Kidney (tissue), 13 donors: ENCODE measurements at regions not wholly inside any gene's neighbourhood (a gene's known extent, or its start where the extent isn't known, plus 50 kb on each side); places are given as distances from the start of the nearest gene placed in this dataset.

Experiments
- DNase-seq, 5 donors: peaks; one replicate each; pipeline ENCODE4 v3.0.0-alpha.2; 2013 to 2020
- FAIRE-seq: peaks from 2 replicates; lab custom pipeline; 2012; peaks lifted over from hg19 to GRCh38; lab: Jason Lieb, UNC
- H3K27ac ChIP-seq, 2 donors: one replicate each; pipeline ENCODE4 v1.7.0; 2013; ENCODE audit warnings: low read depth in 2 of 2, low read length in 2 of 2, inconsistent platforms in 1 of 2
- H3K27me3 ChIP-seq: one replicate; pipeline ENCODE4 v1.7.1; 2013; ENCODE audit warnings: low read length, inconsistent platforms; ENCODE audit not compliant: control insufficient read depth, insufficient read depth
- H3K36me3 ChIP-seq, 3 donors: one replicate each; pipeline versions ENCODE4 v1.7.0 to v1.7.1; 2013; ENCODE audit warnings: low read length in 3 of 3, control low read depth in 1 of 3, inconsistent platforms in 1 of 3; ENCODE audit not compliant: insufficient read depth in 3 of 3, control insufficient read depth in 2 of 3
- H3K4me1 ChIP-seq, 3 donors: one replicate each; pipeline versions ENCODE4 v1.7.0 to v1.7.1; 2013; ENCODE audit warnings: low read length in 3 of 3, inconsistent platforms in 1 of 3, low read depth in 1 of 3; ENCODE audit not compliant: control insufficient read depth in 2 of 3, insufficient read depth in 2 of 3
- H3K4me3 ChIP-seq, 3 donors: one replicate each; pipeline versions ENCODE4 v1.7.0 to v1.8.1; 2013; ENCODE audit warnings: low read length in 3 of 3, control low read depth in 1 of 3, inconsistent platforms in 1 of 3
- H3K9ac ChIP-seq, 3 donors: one replicate each; pipeline versions ENCODE4 v1.7.0 to v1.7.1; 2013; ENCODE audit warnings: low read length in 3 of 3, control low read depth in 1 of 3, inconsistent platforms in 1 of 3
- H3K9me3 ChIP-seq, 3 donors: one replicate each; pipeline versions ENCODE4 v1.7.0 to v1.7.1; 2013; ENCODE audit warnings: low read length in 3 of 3, control low read depth in 1 of 3, inconsistent platforms in 1 of 3; ENCODE audit not compliant: control insufficient read depth in 2 of 3, insufficient read depth in 1 of 3
- CTCF ChIP-seq: IDR thresholded peaks from 3 replicates; pipeline ENCODE4 v1.5.1; 2012; ENCODE audit warnings: mild to moderate bottlenecking, moderate library complexity, borderline replicate concordance; ENCODE audit not compliant: insufficient read depth; ENCODE audit errors: extremely low read depth
- intact Hi-C: fragments of 100-400 bp; cut with DNase I; formaldehyde crosslinking; loops from one replicate; pipeline ENCODE4 v1.11.1; 2022
- donor health status: control.
- donor health status: control.
- donor health status: control.
- donor health status: control.
- donor health status: control.
- donor health status: DM: yes; HTN: yes; CAD: no.
- donor health status: Normal renal cell carcinoma (clear cell type).

GRCh38 chr2:9092383-9093282 lies 89.1 kb upstream of the MBOAT2 start:
- no peak for TF ChIP-seq CTCF
- no peak overlapping the region for H3K9ac ChIP-seq
- intact Hi-C loops: no loop called here
- no peaks in the 10 kb centered on the region for H3K9me3 ChIP-seq
- no peak overlapping the region for H3K27ac ChIP-seq
- no peaks in the 10 kb centered on the region for H3K36me3 ChIP-seq
- FAIRE-seq (no peak), DNase-seq (no peak)
- H3K4me1 ChIP-seq: peaks cover 0 to 12% (median 4%) of the 10 kb centered on the region in 3 donors
- no peaks in the 10 kb centered on the region for H3K27me3 ChIP-seq
- no peak overlapping the region for H3K4me3 ChIP-seq

- FAIRE-seq: no peak
- no peak for DNase-seq
- Histone ChIP-seq H3K4me1 (peaks cover 0 to 9% (median 4%) of the 10 kb centered on the region in 3 donors), H3K4me3 (no peak overlapping the region), H3K36me3 (no peaks in the 10 kb centered on the region), H3K9ac (no peak overlapping the region), H3K27me3 (no peaks in the 10 kb centered on the region), H3K27ac (no peak overlapping the region), H3K9me3 (no peaks in the 10 kb centered on the region)
- intact Hi-C loops: no loop called here
- no peak for TF ChIP-seq CTCF
Observed at GRCh38 chr2:9091811-9092210, 88.3 kb upstream of the MBOAT2 start.

GRCh38 chr2:9089831-9090230 lies 86.3 kb upstream of the MBOAT2 start:
- H3K4me3 ChIP-seq: no peak overlapping the region
- DNase-seq (no peak), FAIRE-seq (no peak)
- TF ChIP-seq CTCF: no peak
- no peak overlapping the region for H3K9ac ChIP-seq
- no peak overlapping the region for H3K27ac ChIP-seq
- H3K27me3 ChIP-seq: no peaks in the 10 kb centered on the region
- intact Hi-C loops: no loop called here
- no peaks in the 10 kb centered on the region for H3K36me3 ChIP-seq
- H3K9me3 ChIP-seq: no peaks in the 10 kb centered on the region
- H3K4me1 ChIP-seq: no peaks in the 10 kb centered on the region
